PC-3 (cell line): ENCODE measurements at regions not wholly inside any gene's neighbourhood (a gene's known extent, or its start where the extent isn't known, plus 50 kb on each side); places are given as distances from the start of the nearest gene placed in this dataset.

Experiments used
- CTCF ChIP-seq: fragments of 300-600 bp; sonication (generic); conservative IDR thresholded peaks from 2 replicates; pipeline ENCODE4 v1.5.1; 2017; ENCODE audit warnings: antibody characterized with exemption, low read depth, mild to moderate bottlenecking, low read length
- EZH2 ChIP-seq: fragments of 300-600 bp; sonication (generic); IDR thresholded peaks from one replicate; pipeline ENCODE4 v1.6.1; 2017; ENCODE audit warnings: antibody characterized with exemption, mild to moderate bottlenecking, low read length; ENCODE audit not compliant: unreplicated experiment

- TF ChIP-seq CTCF = peak; percentile 69
- TF ChIP-seq EZH2 = no peak
Observed at GRCh38 chr4:16443504-16444088, 217.3 kb upstream of the TAPT1 start.
